Right atrium auricular region (tissue), 2 donors: ENCODE measurements at regions not wholly inside any gene's neighbourhood (a gene's known extent, or its start where the extent isn't known, plus 50 kb on each side); places are given as distances from the start of the nearest gene placed in this dataset.

Experiments used
- DNase-seq: peaks from one replicate; pipeline ENCODE4 v3.0.0-alpha.2; 2019; ENCODE audit warnings: low spot score
- H3K27ac ChIP-seq, 2 donors: fragments of 200-600 bp; sonication (generic); 1 replicate in 1 of 2; 2 replicates in 1 of 2; pipeline ENCODE4 v1.5.1; 2016 to 2019
- H3K27me3 ChIP-seq, 2 donors: fragments of 200-600 bp; sonication (generic); one replicate each; pipeline versions ENCODE4 v1.5.1 to v1.6.0; 2017 to 2019
- H3K36me3 ChIP-seq: fragments of 200-600 bp; sonication (generic); one replicate; pipeline ENCODE4 v1.5.1; 2016
- H3K4me1 ChIP-seq, 2 donors: fragments of 200-600 bp; sonication (generic); one replicate each; pipeline versions ENCODE4 v1.5.1 to v1.6.0; 2017 to 2019
- H3K4me3 ChIP-seq, 2 donors: fragments of 200-600 bp; sonication (generic); 1 replicate in 1 of 2; 2 replicates in 1 of 2; pipeline ENCODE4 v1.5.1; 2017 to 2019; ENCODE audit warnings: mild to moderate bottlenecking in 1 of 2, moderate library complexity in 1 of 2
- H3K9me3 ChIP-seq, 2 donors: fragments of 200-600 bp; sonication (generic); one replicate each; pipeline ENCODE4 v1.5.1; 2019
- TF ChIP-seq, protein P1 (sequence below), 2 donors: fragments of 200-600 bp; sonication (generic); IDR thresholded peaks; one replicate each; pipeline ENCODE4 v1.5.1; 2019; ENCODE audit warnings: antibody characterized with exemption in 2 of 2

- TF ChIP-seq, protein P1, sequence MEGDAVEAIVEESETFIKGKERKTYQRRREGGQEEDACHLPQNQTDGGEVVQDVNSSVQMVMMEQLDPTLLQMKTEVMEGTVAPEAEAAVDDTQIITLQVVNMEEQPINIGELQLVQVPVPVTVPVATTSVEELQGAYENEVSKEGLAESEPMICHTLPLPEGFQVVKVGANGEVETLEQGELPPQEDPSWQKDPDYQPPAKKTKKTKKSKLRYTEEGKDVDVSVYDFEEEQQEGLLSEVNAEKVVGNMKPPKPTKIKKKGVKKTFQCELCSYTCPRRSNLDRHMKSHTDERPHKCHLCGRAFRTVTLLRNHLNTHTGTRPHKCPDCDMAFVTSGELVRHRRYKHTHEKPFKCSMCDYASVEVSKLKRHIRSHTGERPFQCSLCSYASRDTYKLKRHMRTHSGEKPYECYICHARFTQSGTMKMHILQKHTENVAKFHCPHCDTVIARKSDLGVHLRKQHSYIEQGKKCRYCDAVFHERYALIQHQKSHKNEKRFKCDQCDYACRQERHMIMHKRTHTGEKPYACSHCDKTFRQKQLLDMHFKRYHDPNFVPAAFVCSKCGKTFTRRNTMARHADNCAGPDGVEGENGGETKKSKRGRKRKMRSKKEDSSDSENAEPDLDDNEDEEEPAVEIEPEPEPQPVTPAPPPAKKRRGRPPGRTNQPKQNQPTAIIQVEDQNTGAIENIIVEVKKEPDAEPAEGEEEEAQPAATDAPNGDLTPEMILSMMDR (IDR thresholded peaks at IDR 0.05) = no peak
- DNase-seq = no peak
- Histone ChIP-seq H3K27me3 (no peaks in the 10 kb centered on the region), H3K27ac (no peak overlapping the region), H3K4me1 (no peaks in the 10 kb centered on the region), H3K4me3 (no peak overlapping the region), H3K9me3 (no peaks in the 10 kb centered on the region), H3K36me3 (no peaks in the 10 kb centered on the region)
These were observed 444.9 kb downstream of the RAPGEF2 start for GRCh38 chr4:159547645-159548308.

DNA sequence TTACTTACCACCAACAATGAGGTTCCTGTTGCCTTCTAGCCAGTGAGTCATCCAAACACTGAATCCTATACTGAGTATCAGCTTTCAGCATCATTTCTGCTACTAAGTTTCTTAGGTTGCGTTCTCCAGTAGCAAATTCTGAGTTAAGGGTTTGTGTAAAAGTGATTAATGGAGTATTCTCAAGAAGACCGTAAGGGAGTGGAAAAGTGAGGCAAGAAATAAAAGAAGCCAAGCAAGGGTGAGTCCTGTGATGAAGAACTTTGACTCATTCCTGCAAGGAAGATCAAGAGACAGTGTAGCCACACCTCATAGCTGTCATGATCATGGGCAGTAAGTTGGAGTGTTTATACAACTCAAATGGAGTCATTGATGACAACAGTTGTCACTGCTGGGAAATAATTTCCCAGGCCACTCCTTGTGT, 446.2 kb downstream of the RAPGEF2 start:
- no peaks in the 10 kb centered on the region for H3K27me3 ChIP-seq
- H3K4me1 ChIP-seq = no peaks in the 10 kb centered on the region
- no peak overlapping the region for H3K4me3 ChIP-seq
- H3K36me3 ChIP-seq = no peaks in the 10 kb centered on the region
- H3K9me3 ChIP-seq = no peaks in the 10 kb centered on the region
- TF ChIP-seq, protein P1 (IDR thresholded peaks at IDR 0.05) = no peak
- no peak for DNase-seq
- no peak overlapping the region for H3K27ac ChIP-seq

DNA sequence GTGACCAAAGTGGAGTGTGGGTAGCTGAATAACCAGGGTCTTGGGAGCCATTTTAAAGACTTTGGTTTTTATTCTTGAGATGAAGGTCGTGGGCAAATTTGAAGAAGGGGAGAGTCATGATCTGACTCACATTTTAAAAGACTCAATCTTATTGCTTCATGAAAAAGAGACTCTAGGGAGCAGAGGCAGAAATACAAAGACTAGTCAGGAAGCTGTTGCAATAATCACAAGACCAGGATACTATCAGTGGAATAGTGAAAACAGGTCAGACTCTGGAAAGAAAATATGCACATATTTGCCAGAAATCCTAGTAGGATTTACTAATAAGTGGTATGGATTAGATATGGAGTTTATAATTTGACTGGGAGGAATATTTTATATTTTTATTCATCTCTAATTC, 448.4 kb downstream of the RAPGEF2 start:
- no peak overlapping the region for H3K4me3 ChIP-seq
- TF ChIP-seq, protein P1 (IDR thresholded peaks at IDR 0.05) = no peak

GRCh38 chr4:159552979-159553768, 450.3 kb downstream of the RAPGEF2 start:
- H3K4me1 ChIP-seq = no peaks in the 10 kb centered on the region

More for the DNA sequence above, 448.4 kb downstream of the RAPGEF2 start:
- H3K9me3 ChIP-seq = no peaks in the 10 kb centered on the region
- H3K27me3 ChIP-seq = no peaks in the 10 kb centered on the region
- H3K27ac ChIP-seq = no peak overlapping the region
- H3K36me3 ChIP-seq = no peaks in the 10 kb centered on the region
- H3K4me1 ChIP-seq = no peaks in the 10 kb centered on the region
- no peak for DNase-seq

DNA sequence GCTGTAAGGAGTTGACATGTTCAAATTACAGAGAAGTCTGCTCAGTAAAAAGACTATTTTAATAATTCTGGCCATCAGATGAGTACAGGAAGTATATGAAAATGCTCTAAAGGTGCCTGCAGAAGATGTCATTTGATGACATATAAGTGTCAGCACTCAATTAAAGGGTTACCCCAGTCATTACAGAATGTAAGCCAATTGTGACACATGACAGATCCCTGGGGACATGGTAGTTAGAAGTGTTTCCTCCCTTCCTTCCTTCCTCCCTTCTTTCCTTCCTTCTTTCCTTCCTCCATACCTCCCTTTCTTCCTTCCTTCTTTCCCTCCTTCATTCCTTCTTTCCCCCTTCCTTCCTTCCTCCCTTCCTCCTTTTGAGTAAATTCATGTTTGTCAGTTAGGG, 453.0 kb downstream of the RAPGEF2 start:
- DNase-seq = no peak
- Histone ChIP-seq H3K36me3 (no peaks in the 10 kb centered on the region), H3K27ac (no peak overlapping the region), H3K9me3 (no peaks in the 10 kb centered on the region), H3K4me1 (no peaks in the 10 kb centered on the region), H3K27me3 (no peaks in the 10 kb centered on the region), H3K4me3 (no peak overlapping the region)
- TF ChIP-seq, protein P1 (IDR thresholded peaks at IDR 0.05) = no peak

More at GRCh38 chr4:159552979-159553768, 450.3 kb downstream of the RAPGEF2 start:
- no peak for DNase-seq
- no peaks in the 10 kb centered on the region for H3K27me3 ChIP-seq
- no peak overlapping the region for H3K27ac ChIP-seq
- no peaks in the 10 kb centered on the region for H3K36me3 ChIP-seq
- H3K4me3 ChIP-seq = no peak overlapping the region
- no peaks in the 10 kb centered on the region for H3K9me3 ChIP-seq
- TF ChIP-seq, protein P1 (IDR thresholded peaks at IDR 0.05) = no peak
